MM.1S (cell line): ENCODE measurements at regions not wholly inside any gene's neighbourhood (a gene's known extent, or its start where the extent isn't known, plus 50 kb on each side); places are given as distances from the start of the nearest gene placed in this dataset.

Experiments
- DNase-seq: peaks from one replicate; pipeline ENCODE4 v3.0.0-alpha.2; 2015
- H2AFZ ChIP-seq: fragments of 300-600 bp; sonication (generic); 2 replicates; pipeline ENCODE4 v1.6.0; 2016; ENCODE audit warnings: antibody characterized with exemption, low read length
- H3F3A ChIP-seq: fragments of 300-600 bp; sonication (generic); 2 replicates; pipeline ENCODE4 v1.6.1; 2016; ENCODE audit warnings: mild to moderate bottlenecking, antibody characterized with exemption, low read length, moderate library complexity, mixed read lengths; ENCODE audit not compliant: insufficient read depth
- H3K27ac ChIP-seq: fragments of 300-600 bp; sonication (generic); 2 replicates; pipeline ENCODE4 v1.5.1; 2016; ENCODE audit warnings: mild to moderate bottlenecking, low read length
- H3K27me3 ChIP-seq: fragments of 300-600 bp; sonication (generic); replicated peaks from 2 replicates; pipeline ENCODE4 v1.6.0; 2016; ENCODE audit warnings: low read length; ENCODE audit not compliant: insufficient read depth
- H3K36me3 ChIP-seq: fragments of 300-600 bp; sonication (generic); replicated peaks from 2 replicates; pipeline ENCODE4 v1.6.1; 2016; ENCODE audit warnings: mild to moderate bottlenecking, low read length, mixed read lengths; ENCODE audit not compliant: insufficient read depth
- H3K4me1 ChIP-seq: fragments of 300-600 bp; sonication (generic); 2 replicates; pipeline ENCODE4 v1.6.1; 2016; ENCODE audit warnings: low read length, mixed read lengths
- H3K4me2 ChIP-seq: fragments of 300-600 bp; sonication (generic); 2 replicates; pipeline ENCODE4 v1.6.0; 2016; ENCODE audit warnings: low read depth, low read length
- H3K4me3 ChIP-seq: fragments of 300-600 bp; sonication (generic); 2 replicates; pipeline ENCODE4 v1.5.1; 2016; ENCODE audit warnings: low read length, mixed read lengths
- H3K79me2 ChIP-seq: fragments of 300-600 bp; sonication (generic); 2 replicates; pipeline ENCODE4 v1.6.1; 2016; ENCODE audit warnings: mixed run types, low read length, mixed read lengths
- H3K9ac ChIP-seq: fragments of 300-600 bp; sonication (generic); 2 replicates; pipeline ENCODE4 v1.6.1; 2016; ENCODE audit warnings: low read length, mixed read lengths
- H3K9me2 ChIP-seq: fragments of 300-600 bp; sonication (generic); replicated peaks from 2 replicates; pipeline ENCODE4 v1.6.1; 2016; ENCODE audit warnings: mild to moderate bottlenecking, low read length, mixed read lengths; ENCODE audit not compliant: insufficient read depth
- H3K9me3 ChIP-seq: fragments of 300-600 bp; sonication (generic); replicated peaks from 2 replicates; pipeline ENCODE4 v1.6.1; 2016; ENCODE audit warnings: mild to moderate bottlenecking, low read length, mixed read lengths; ENCODE audit not compliant: insufficient read depth
- H4K20me1 ChIP-seq: fragments of 300-600 bp; sonication (generic); 2 replicates; pipeline ENCODE4 v1.6.1; 2016; ENCODE audit warnings: mild to moderate bottlenecking, low read length, moderate library complexity, mixed read lengths; ENCODE audit not compliant: insufficient read depth
- EZH2 ChIP-seq: fragments of 300-600 bp; sonication (generic); optimal IDR thresholded peaks from 2 replicates; pipeline ENCODE3; 2017; ENCODE audit warnings: low read depth, mild to moderate bottlenecking, antibody characterized with exemption, low read length, mixed read lengths
- EZH2phosphoT487 ChIP-seq: fragments of 300-600 bp; sonication (generic); IDR thresholded peaks from 2 replicates; pipeline ENCODE4 v1.6.1; 2018; ENCODE audit warnings: antibody characterized with exemption, low read length
- TF ChIP-seq, protein P1 (sequence below): fragments of 300-600 bp; sonication (generic); IDR thresholded peaks from 2 replicates; pipeline ENCODE4 v1.5.1; 2016; ENCODE audit warnings: antibody characterized with exemption, low read length, mixed read lengths

DNA sequence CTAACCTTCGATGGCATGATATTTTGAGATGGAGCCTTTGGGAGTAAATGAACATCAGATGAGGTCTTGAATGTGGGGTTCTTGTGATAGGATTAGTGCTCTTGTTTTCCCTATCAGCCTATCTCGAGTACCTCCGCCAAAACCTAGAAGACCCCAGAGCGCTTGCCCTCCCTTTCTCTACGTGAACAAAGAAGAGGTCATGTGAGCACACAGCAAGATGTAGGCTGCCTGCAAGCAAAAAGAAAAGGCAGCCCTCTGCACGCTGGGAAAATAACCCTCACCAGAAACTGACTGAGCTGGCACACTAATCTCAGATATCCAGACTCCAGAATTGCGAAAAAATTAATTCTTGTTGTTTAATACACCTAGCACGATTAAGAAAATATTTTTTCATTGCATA is 799.8 kb upstream of the SLC10A2 start:
- Histone ChIP-seq H3K9me2 (no peaks in the 10 kb centered on the region), H4K20me1 (no peaks in the 10 kb centered on the region), H3K36me3 (no peaks in the 10 kb centered on the region), H2AFZ (no peak overlapping the region), H3K79me2 (no peaks in the 10 kb centered on the region), H3K9me3 (no peaks in the 10 kb centered on the region), H3F3A (no peaks in the 10 kb centered on the region), H3K4me3 (no peak overlapping the region), H3K4me1 (no peaks in the 10 kb centered on the region), H3K4me2 (no peak overlapping the region), H3K9ac (no peak overlapping the region), H3K27me3 (no peaks in the 10 kb centered on the region), H3K27ac (no peak overlapping the region)
- TF ChIP-seq EZH2 (no peak), EZH2phosphoT487 (no peak)
- TF ChIP-seq, protein P1, sequence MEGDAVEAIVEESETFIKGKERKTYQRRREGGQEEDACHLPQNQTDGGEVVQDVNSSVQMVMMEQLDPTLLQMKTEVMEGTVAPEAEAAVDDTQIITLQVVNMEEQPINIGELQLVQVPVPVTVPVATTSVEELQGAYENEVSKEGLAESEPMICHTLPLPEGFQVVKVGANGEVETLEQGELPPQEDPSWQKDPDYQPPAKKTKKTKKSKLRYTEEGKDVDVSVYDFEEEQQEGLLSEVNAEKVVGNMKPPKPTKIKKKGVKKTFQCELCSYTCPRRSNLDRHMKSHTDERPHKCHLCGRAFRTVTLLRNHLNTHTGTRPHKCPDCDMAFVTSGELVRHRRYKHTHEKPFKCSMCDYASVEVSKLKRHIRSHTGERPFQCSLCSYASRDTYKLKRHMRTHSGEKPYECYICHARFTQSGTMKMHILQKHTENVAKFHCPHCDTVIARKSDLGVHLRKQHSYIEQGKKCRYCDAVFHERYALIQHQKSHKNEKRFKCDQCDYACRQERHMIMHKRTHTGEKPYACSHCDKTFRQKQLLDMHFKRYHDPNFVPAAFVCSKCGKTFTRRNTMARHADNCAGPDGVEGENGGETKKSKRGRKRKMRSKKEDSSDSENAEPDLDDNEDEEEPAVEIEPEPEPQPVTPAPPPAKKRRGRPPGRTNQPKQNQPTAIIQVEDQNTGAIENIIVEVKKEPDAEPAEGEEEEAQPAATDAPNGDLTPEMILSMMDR, result no peak
- DNase-seq, result no peak

DNA sequence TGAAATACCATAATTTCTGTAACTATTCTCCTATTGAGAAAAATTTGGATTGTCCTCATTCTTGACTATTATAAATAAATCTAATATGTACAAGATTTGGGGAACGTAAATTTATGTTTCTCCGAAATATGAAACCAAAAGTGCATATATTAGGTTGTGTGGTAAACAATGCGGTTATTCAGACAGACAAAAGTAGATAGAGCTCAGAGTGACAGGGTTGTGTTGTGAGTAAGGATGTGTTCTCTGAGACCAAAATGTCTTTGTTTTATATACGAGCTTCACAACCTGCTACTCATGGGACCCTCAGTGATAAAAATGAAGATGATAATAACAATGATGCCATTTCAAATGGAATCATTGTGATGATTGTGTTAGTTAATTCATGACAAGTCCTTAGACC is 796.3 kb upstream of the SLC10A2 start:
- TF ChIP-seq EZH2phosphoT487, result no peak
- TF ChIP-seq, protein P1, result no peak
- no peak for TF ChIP-seq EZH2
- Histone ChIP-seq H3K4me2 (no peak overlapping the region), H3K9me2 (no peaks in the 10 kb centered on the region), H2AFZ (no peak overlapping the region), H3K9me3 (no peaks in the 10 kb centered on the region), H4K20me1 (no peaks in the 10 kb centered on the region), H3K79me2 (no peaks in the 10 kb centered on the region), H3K27ac (no peak overlapping the region), H3K4me3 (no peak overlapping the region), H3K36me3 (no peaks in the 10 kb centered on the region), H3K4me1 (no peaks in the 10 kb centered on the region), H3F3A (no peaks in the 10 kb centered on the region), H3K27me3 (no peaks in the 10 kb centered on the region), H3K9ac (no peak overlapping the region)
- DNase-seq, result no peak

DNA sequence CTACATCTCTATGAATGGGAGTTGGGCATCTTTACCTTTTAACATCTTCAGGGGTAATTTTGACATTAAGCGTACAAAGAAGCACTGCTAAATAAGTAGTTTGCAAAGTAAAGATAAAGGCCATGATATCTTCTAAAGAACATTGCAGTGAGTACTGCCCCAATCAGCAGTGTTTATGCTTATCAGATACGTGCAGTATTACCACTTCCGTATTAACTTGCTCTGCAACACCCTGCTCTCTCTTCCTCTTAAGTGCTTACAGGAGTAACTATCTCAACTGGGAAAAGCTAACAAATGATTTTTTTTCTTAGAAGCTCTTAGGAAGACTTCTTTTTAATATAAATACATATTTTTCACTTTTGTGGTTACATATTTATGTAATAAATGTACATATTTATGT is 793.7 kb upstream of the SLC10A2 start:
- no peaks in the 10 kb centered on the region for H3K27me3 ChIP-seq
- no peak for TF ChIP-seq EZH2phosphoT487
- TF ChIP-seq EZH2, result no peak
- TF ChIP-seq, protein P1, result no peak
- DNase-seq, result no peak
- no peaks in the 10 kb centered on the region for H3K36me3 ChIP-seq
- H2AFZ ChIP-seq, result no peak overlapping the region
- H3K9ac ChIP-seq, result no peak overlapping the region
- no peaks in the 10 kb centered on the region for H3K79me2 ChIP-seq
- no peaks in the 10 kb centered on the region for H3K9me2 ChIP-seq
- no peak overlapping the region for H3K4me2 ChIP-seq
- H4K20me1 ChIP-seq, result no peaks in the 10 kb centered on the region
- H3F3A ChIP-seq, result no peaks in the 10 kb centered on the region
- no peaks in the 10 kb centered on the region for H3K9me3 ChIP-seq
- H3K4me1 ChIP-seq, result no peaks in the 10 kb centered on the region
- no peak overlapping the region for H3K27ac ChIP-seq
- no peak overlapping the region for H3K4me3 ChIP-seq
